ENCODE measurements at regions not wholly inside any gene's neighbourhood (a gene's known extent, or its start where the extent isn't known, plus 50 kb on each side); places are given as distances from the start of the nearest gene placed in this dataset.

DNA sequence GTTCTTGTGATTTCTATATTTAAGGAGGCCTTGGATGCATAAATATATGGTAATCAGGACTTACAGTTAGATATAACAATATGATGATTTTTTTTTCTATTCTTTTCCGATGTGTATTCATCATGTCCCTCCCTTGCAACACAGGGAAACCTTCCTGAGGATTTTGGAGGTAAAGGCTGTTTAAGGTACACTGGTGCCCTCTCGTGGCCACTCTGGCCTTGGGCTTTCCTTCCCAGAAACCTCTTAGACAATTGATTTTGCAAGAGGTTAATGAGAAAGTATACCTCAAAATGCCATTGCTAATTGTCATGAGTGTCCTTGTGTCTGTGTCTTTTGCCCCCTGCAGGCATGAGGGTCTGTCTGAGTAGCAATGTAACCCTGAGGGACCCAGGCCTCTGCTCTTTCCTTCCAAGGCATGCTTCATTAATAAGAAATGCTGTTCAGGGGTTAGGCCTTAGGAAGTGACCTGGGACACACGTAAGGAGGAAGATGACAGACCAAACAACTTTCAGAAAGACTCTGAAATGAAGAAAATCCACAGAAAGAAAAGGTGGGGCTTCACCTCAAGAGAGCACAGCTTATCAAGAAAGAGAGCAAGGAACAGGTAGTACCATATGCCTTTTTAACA is 70.3 kb upstream of the PPP2R3A start:
- H3K36me3 ChIP-seq, result no peaks in the 10 kb centered on the region
- DNase-seq (ENCODE audit: low spot score), result no peak
- H3K9me3 ChIP-seq, result no peaks in the 10 kb centered on the region
- TF ChIP-seq, protein P1, sequence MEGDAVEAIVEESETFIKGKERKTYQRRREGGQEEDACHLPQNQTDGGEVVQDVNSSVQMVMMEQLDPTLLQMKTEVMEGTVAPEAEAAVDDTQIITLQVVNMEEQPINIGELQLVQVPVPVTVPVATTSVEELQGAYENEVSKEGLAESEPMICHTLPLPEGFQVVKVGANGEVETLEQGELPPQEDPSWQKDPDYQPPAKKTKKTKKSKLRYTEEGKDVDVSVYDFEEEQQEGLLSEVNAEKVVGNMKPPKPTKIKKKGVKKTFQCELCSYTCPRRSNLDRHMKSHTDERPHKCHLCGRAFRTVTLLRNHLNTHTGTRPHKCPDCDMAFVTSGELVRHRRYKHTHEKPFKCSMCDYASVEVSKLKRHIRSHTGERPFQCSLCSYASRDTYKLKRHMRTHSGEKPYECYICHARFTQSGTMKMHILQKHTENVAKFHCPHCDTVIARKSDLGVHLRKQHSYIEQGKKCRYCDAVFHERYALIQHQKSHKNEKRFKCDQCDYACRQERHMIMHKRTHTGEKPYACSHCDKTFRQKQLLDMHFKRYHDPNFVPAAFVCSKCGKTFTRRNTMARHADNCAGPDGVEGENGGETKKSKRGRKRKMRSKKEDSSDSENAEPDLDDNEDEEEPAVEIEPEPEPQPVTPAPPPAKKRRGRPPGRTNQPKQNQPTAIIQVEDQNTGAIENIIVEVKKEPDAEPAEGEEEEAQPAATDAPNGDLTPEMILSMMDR (IDR thresholded peaks at IDR 0.05), result peak; percentile 64
- no peaks in the 10 kb centered on the region for H3K4me1 ChIP-seq (ENCODE audit: control insufficient read depth in 1 of 2, low read depth in 2 of 2)
- ATAC-seq (ENCODE audit: insufficient number of reproducible peaks, low FRiP score, low read depth), result no peak
- H3K27me3 ChIP-seq (replicated peaks; ENCODE audit: insufficient read depth), result no peaks in the 10 kb centered on the region
- H3K4me3 ChIP-seq, result no peak overlapping the region
- H3K27ac ChIP-seq, result no peak overlapping the region

DNA sequence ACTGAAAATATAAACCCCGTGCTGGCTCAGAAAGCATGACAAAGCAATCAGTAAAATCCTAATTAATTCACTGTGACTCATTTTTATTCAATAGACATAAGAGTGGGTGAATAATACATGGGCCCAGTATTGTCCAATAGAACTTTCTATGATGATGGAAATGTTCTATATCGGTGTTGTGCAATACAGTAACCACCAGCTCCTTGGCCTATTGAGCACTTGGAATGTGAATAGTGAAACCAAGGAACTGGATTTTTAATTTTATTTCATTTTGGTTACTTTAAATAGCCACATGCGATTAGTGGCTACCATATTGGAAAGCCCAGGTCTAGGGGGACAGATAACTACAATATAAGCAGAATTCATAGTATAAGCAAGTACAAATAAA is 69.8 kb upstream of the PPP2R3A start:
- Histone ChIP-seq H3K36me3 (no peaks in the 10 kb centered on the region), H3K27ac (no peak overlapping the region), H3K4me1 (ENCODE audit: control insufficient read depth in 1 of 2, low read depth in 2 of 2) (no peaks in the 10 kb centered on the region), H3K9me3 (no peaks in the 10 kb centered on the region), H3K27me3 (replicated peaks; ENCODE audit: insufficient read depth) (no peaks in the 10 kb centered on the region), H3K4me3 (no peak overlapping the region)
- DNase-seq (ENCODE audit: low spot score), result no peak
- TF ChIP-seq, protein P1 (IDR thresholded peaks at IDR 0.05), result no peak
- no peak for ATAC-seq (ENCODE audit: insufficient number of reproducible peaks, low FRiP score, low read depth)

DNA sequence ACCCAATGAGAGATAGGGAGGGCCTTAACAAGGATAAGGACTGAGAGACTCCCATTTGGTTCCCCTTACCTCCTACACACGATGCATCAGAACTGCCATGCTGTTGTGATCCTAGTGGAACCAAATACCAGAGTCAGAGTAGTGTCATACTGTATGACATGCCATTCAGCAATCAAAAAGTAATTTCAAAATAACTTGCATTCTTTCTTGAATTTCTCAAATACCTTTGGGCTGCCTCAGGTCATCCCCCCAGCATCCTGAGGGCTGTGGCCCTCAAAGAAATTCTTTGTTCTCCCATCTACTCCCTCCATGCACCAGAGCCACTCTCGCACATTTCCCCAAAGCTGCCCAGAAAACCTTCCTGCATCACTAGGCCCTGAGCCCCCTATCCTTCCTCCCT is 68.9 kb upstream of the PPP2R3A start:
- H3K27ac ChIP-seq, result no peak overlapping the region
- no peak for ATAC-seq (ENCODE audit: insufficient number of reproducible peaks, low FRiP score, low read depth)
- no peaks in the 10 kb centered on the region for H3K36me3 ChIP-seq
- H3K4me1 ChIP-seq (ENCODE audit: control insufficient read depth in 1 of 2, low read depth in 2 of 2), result no peaks in the 10 kb centered on the region
- TF ChIP-seq, protein P1 (IDR thresholded peaks at IDR 0.05), result no peak
- no peaks in the 10 kb centered on the region for H3K9me3 ChIP-seq
- no peaks in the 10 kb centered on the region for H3K27me3 ChIP-seq (replicated peaks; ENCODE audit: insufficient read depth)
- no peak for DNase-seq (ENCODE audit: low spot score)
- no peak overlapping the region for H3K4me3 ChIP-seq

GRCh38 chr3:135897715-135898114 is 67.8 kb upstream of the PPP2R3A start:
- no peak for DNase-seq (ENCODE audit: low spot score)
- no peaks in the 10 kb centered on the region for H3K9me3 ChIP-seq
- no peaks in the 10 kb centered on the region for H3K4me1 ChIP-seq (ENCODE audit: control insufficient read depth in 1 of 2, low read depth in 2 of 2)
- H3K27me3 ChIP-seq (replicated peaks; ENCODE audit: insufficient read depth), result no peaks in the 10 kb centered on the region
- no peak for ATAC-seq (ENCODE audit: insufficient number of reproducible peaks, low FRiP score, low read depth)
- TF ChIP-seq, protein P1 (IDR thresholded peaks at IDR 0.05), result no peak
- no peak overlapping the region for H3K27ac ChIP-seq
- H3K36me3 ChIP-seq, result no peaks in the 10 kb centered on the region
- no peak overlapping the region for H3K4me3 ChIP-seq

- H3K4me1 ChIP-seq (ENCODE audit: control insufficient read depth in 1 of 2, low read depth in 2 of 2), result no peaks in the 10 kb centered on the region
- H3K36me3 ChIP-seq, result no peaks in the 10 kb centered on the region
- no peak for ATAC-seq (ENCODE audit: insufficient number of reproducible peaks, low FRiP score, low read depth)
- DNase-seq (ENCODE audit: low spot score), result no peak
- H3K27me3 ChIP-seq (replicated peaks; ENCODE audit: insufficient read depth), result no peaks in the 10 kb centered on the region
- TF ChIP-seq, protein P1 (IDR thresholded peaks at IDR 0.05), result no peak
- no peaks in the 10 kb centered on the region for H3K9me3 ChIP-seq
- H3K27ac ChIP-seq, result no peak overlapping the region
- H3K4me3 ChIP-seq, result no peak overlapping the region
Measured at GRCh38 chr3:135898774-135899173, 66.8 kb upstream of the PPP2R3A start.
